Left ventricle myocardium inferior (tissue), 1 donor: ENCODE measurements at regions not wholly inside any gene's neighbourhood (a gene's known extent, or its start where the extent isn't known, plus 50 kb on each side); places are given as distances from the start of the nearest gene placed in this dataset.

ENCODE experiments used
- DNase-seq: peaks from one replicate; pipeline ENCODE4 v3.0.0-alpha.2; 2020
- H3K27ac ChIP-seq: fragments of 200-600 bp; replicated peaks from 2 replicates; pipeline ENCODE4 v1.8.0; 2021
- H3K27me3 ChIP-seq: fragments of 200-600 bp; 2 replicates; pipeline ENCODE4 v1.8.0; 2021; ENCODE audit warnings: low read depth
- H3K36me3 ChIP-seq: fragments of 200-600 bp; 2 replicates; pipeline ENCODE4 v1.8.0; 2021
- H3K4me1 ChIP-seq: fragments of 200-600 bp; 2 replicates; pipeline ENCODE4 v1.8.0; 2021
- H3K4me3 ChIP-seq: fragments of 200-600 bp; 2 replicates; pipeline ENCODE4 v1.8.0; 2021; ENCODE audit warnings: mild to moderate bottlenecking, moderate library complexity
- H3K9me3 ChIP-seq: fragments of 200-600 bp; replicated peaks from 2 replicates; pipeline ENCODE4 v1.8.0; 2021
- intact Hi-C: fragments of 100-400 bp; cut with micrococcal nuclease; formaldehyde crosslinking; loops from one replicate; pipeline ENCODE4 v1.11.0; 2022
- TF ChIP-seq, protein P1 (sequence below): fragments of 200-600 bp; IDR thresholded peaks from 2 replicates; pipeline ENCODE4 v1.8.0; 2021; ENCODE audit warnings: antibody characterized with exemption, mild to moderate bottlenecking, borderline replicate concordance
- donor health status: DM: no; HTN: yes; CAD: no; lungs with severe emphysema.

DNA sequence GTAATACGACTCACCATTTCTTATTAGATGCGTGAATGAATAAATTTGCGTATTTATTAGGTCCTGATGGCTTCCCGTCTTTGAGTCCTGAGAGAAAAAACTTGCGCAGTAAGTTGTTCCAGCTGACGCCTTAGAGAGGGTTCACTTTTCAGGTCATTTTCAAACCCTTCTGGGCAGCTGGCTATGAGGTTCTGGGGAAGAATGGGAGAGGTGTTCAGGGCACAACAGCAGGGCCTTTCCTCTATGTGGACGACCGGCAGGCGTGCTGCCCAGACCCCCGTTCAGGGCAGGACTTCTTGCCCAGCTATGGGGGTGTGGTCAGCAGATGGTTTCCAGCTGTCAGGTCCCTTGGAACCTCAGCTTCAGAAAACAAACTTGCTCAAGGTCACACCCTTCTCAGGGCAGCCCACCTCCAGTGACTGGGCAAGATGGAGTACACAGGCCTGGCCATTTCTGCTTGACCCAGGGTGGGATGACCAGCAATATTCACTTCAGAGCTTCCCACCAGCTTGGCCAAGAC lies 61.1 kb upstream of the TNP1 start:
- H3K4me1 ChIP-seq = peaks cover 10% of the 10 kb centered on the region
- intact Hi-C loops = no loop called here
- no peak for DNase-seq
- H3K27me3 ChIP-seq = no peaks in the 10 kb centered on the region
- H3K9me3 ChIP-seq = no peaks in the 10 kb centered on the region
- H3K4me3 ChIP-seq = no peak overlapping the region
- no peaks in the 10 kb centered on the region for H3K36me3 ChIP-seq
- TF ChIP-seq, protein P1, sequence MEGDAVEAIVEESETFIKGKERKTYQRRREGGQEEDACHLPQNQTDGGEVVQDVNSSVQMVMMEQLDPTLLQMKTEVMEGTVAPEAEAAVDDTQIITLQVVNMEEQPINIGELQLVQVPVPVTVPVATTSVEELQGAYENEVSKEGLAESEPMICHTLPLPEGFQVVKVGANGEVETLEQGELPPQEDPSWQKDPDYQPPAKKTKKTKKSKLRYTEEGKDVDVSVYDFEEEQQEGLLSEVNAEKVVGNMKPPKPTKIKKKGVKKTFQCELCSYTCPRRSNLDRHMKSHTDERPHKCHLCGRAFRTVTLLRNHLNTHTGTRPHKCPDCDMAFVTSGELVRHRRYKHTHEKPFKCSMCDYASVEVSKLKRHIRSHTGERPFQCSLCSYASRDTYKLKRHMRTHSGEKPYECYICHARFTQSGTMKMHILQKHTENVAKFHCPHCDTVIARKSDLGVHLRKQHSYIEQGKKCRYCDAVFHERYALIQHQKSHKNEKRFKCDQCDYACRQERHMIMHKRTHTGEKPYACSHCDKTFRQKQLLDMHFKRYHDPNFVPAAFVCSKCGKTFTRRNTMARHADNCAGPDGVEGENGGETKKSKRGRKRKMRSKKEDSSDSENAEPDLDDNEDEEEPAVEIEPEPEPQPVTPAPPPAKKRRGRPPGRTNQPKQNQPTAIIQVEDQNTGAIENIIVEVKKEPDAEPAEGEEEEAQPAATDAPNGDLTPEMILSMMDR = no peak
- peak overlapping the region; percentile 19 for H3K27ac ChIP-seq

DNA sequence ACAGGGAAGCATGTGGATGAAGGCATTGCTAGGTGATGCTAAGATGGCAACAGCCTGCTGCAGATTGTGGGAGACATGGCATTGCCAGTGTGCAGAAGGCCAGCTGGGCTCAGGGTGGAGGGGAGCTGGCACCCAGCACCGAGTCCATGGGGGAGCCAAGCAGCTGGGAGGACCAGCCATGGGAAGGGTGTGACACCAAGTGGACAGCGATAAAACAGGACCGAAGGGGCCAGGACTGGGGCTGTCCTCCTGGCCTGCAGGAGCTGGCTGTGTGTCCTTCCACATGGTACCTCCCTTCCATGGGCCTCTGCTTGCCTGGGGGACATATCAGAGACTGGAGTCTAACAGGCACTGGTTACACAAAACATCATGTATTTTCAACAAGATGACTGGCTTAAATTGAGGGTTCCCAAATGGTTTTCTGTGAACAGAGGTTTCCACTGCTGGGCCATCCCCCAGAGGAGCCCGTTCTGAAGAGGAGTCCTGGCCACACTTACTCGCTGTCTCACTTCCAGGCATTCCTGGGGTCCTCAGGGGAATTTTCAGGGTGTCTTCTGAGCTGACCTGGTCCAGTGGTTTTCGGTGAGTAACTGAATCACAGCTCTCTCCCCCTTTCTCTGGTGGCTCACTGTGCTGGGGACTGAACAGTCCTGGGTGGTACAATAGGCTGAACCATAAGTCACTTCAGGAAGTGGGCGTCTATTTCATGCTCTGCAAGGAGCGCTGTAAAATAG lies 60.4 kb upstream of the TNP1 start:
- TF ChIP-seq, protein P1 = no peak
- Histone ChIP-seq H3K27ac (peak overlapping the region; percentile 19), H3K4me3 (no peak overlapping the region), H3K9me3 (no peaks in the 10 kb centered on the region), H3K27me3 (no peaks in the 10 kb centered on the region), H3K36me3 (no peaks in the 10 kb centered on the region), H3K4me1 (peaks cover 10% of the 10 kb centered on the region)
- DNase-seq = peak; percentile 22
- intact Hi-C loops = no loop called here

DNA sequence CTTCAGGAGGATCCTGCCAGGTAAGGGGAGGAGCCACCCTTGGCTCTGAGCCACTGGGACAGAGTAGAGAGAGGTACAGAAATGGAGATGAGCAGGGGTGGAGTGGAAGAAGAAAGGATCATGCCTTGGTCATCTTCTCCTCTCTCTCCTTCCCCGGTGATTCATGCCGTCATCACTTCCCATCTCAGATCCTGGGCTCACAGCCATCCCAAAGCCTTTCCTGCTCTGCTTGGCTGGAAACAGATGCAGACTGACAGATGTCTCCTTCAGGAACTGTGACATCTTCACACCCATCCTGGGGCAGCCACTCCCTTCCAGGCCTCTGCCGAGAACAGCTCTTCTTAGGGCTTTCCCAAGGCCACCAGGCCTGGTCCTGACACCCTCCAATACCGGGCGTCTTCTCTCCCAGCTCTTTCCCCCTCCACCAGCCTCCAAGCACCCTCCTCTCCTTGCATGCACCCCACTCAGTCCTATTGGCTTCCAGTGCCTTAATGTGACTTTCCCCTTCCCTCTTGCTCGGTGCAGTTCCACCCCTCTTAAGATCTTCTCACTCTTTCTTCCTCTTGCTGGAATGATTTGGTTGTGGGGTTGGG lies 58.3 kb upstream of the TNP1 start:
- TF ChIP-seq, protein P1 = no peak
- no peak overlapping the region for H3K27ac ChIP-seq
- DNase-seq = peak; percentile 32
- intact Hi-C loops = no loop called here
- H3K4me1 ChIP-seq = peaks cover 10% of the 10 kb centered on the region
- H3K27me3 ChIP-seq = no peaks in the 10 kb centered on the region
- H3K9me3 ChIP-seq = no peaks in the 10 kb centered on the region
- H3K36me3 ChIP-seq = no peaks in the 10 kb centered on the region
- no peak overlapping the region for H3K4me3 ChIP-seq

DNA sequence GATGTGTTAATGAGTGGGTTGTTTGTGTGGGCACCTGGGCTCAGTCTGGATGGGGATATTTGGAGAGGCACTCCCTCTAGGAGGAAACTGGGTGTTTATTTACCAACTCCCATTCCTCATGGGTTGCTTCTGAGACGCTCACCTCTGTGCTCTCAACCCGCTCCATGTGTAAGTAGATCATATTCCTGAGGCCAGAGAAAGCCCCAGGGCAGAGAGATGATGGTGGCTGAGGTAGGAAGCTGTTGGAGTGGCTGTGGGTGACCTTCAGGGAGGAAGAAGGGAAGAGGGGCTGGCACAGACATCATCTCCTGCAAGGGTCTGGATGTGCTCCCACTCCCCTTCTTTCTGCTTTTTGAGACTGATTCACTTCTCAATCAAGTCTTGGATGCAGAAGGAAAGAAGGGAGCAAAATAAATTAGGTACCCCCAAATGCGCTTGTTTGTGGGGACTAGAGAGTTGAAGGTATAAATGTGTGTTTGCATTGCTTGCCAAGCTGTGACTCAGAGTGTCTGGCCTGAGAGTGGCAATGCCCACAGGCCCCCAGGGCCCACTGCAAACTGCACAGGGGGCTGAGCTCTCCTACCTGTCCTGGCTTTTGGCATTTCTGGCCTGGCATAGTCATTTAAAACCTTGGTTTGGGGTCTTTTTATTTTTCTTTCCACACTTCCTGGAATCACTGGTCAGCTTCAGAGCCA lies 57.2 kb upstream of the TNP1 start:
- peaks cover 10% of the 10 kb centered on the region for H3K4me1 ChIP-seq
- H3K4me3 ChIP-seq = no peak overlapping the region
- no peak for DNase-seq
- H3K27ac ChIP-seq = no peak overlapping the region
- intact Hi-C loops = no loop called here
- H3K27me3 ChIP-seq = no peaks in the 10 kb centered on the region
- H3K36me3 ChIP-seq = no peaks in the 10 kb centered on the region
- TF ChIP-seq, protein P1 = no peak
- H3K9me3 ChIP-seq = no peaks in the 10 kb centered on the region

DNA sequence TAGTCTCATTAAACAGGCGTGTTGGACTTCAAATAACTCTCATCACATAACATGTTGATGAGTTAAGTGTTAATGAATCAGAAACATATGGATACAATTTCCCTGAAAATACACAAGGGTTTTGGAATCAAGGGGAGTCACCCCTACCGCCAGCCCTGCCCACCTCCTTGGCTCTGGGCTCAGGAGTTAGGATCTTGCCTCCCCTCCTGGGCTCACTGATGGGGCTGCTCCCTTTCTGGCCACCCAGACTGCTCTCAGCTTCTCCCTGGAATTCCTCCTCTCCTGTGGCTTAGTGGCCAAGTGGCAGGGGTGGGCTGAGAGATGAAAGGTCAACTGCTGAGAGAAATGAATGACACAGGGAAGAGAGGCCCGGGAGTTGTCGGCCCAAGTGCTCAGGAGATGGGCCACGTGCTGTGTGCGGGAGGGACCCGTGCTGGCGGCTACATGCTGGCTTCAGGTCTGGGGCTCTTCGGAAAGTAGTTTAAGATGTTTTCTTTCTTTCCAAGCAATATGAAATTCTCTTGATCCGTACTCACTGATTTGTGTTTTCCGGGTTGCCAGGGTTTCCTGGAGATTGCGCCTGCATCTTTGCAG lies 55.8 kb upstream of the TNP1 start:
- DNase-seq = no peak
- Histone ChIP-seq H3K27ac (peak overlapping the region; percentile 38), H3K36me3 (no peaks in the 10 kb centered on the region), H3K4me3 (no peak overlapping the region), H3K4me1 (peaks cover 10% of the 10 kb centered on the region), H3K27me3 (no peaks in the 10 kb centered on the region), H3K9me3 (no peaks in the 10 kb centered on the region)
- TF ChIP-seq, protein P1 = no peak
- intact Hi-C loops = no loop called here
